ENCODE measurements at regions not wholly inside any gene's neighbourhood (a gene's known extent, or its start where the extent isn't known, plus 50 kb on each side); places are given as distances from the start of the nearest gene placed in this dataset.

DNA sequence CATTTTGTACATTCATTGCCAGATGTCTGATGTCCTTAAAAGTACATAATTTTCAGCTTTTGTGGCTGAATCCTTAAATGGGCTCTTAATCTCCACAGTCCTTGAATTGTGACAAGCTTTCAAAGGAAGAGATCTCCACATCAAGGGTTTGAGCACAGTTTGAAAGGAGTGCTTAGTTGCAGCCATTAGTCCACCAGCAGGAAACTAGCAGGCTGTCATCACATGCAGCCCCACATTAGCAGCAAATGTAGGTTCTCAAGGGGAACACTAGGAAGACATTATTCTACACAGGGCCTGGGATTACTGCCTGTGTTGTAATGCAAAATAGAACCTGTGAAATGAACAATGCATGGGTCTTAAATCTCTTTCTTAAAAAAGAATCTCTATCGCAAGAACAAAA is 173.2 kb downstream of the CBLL2 start:
- TF ChIP-seq ZNF366 (tag by site-specific recombination; conservative IDR thresholded peaks at IDR 0.05): no peak
- TF ChIP-seq, protein P1, sequence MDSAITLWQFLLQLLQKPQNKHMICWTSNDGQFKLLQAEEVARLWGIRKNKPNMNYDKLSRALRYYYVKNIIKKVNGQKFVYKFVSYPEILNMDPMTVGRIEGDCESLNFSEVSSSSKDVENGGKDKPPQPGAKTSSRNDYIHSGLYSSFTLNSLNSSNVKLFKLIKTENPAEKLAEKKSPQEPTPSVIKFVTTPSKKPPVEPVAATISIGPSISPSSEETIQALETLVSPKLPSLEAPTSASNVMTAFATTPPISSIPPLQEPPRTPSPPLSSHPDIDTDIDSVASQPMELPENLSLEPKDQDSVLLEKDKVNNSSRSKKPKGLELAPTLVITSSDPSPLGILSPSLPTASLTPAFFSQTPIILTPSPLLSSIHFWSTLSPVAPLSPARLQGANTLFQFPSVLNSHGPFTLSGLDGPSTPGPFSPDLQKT (IDR thresholded peaks at IDR 0.05; ENCODE audit: borderline replicate concordance, low read depth, low read length): no peak
- TF ChIP-seq, protein P2, sequence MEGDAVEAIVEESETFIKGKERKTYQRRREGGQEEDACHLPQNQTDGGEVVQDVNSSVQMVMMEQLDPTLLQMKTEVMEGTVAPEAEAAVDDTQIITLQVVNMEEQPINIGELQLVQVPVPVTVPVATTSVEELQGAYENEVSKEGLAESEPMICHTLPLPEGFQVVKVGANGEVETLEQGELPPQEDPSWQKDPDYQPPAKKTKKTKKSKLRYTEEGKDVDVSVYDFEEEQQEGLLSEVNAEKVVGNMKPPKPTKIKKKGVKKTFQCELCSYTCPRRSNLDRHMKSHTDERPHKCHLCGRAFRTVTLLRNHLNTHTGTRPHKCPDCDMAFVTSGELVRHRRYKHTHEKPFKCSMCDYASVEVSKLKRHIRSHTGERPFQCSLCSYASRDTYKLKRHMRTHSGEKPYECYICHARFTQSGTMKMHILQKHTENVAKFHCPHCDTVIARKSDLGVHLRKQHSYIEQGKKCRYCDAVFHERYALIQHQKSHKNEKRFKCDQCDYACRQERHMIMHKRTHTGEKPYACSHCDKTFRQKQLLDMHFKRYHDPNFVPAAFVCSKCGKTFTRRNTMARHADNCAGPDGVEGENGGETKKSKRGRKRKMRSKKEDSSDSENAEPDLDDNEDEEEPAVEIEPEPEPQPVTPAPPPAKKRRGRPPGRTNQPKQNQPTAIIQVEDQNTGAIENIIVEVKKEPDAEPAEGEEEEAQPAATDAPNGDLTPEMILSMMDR (tag by site-specific recombination; IDR thresholded peaks at IDR 0.05): no peak
- TF ChIP-seq ZFP3 (tag by site-specific recombination; IDR thresholded peaks at IDR 0.05; ENCODE audit: low read depth): no peak
- TF ChIP-seq, protein P3, sequence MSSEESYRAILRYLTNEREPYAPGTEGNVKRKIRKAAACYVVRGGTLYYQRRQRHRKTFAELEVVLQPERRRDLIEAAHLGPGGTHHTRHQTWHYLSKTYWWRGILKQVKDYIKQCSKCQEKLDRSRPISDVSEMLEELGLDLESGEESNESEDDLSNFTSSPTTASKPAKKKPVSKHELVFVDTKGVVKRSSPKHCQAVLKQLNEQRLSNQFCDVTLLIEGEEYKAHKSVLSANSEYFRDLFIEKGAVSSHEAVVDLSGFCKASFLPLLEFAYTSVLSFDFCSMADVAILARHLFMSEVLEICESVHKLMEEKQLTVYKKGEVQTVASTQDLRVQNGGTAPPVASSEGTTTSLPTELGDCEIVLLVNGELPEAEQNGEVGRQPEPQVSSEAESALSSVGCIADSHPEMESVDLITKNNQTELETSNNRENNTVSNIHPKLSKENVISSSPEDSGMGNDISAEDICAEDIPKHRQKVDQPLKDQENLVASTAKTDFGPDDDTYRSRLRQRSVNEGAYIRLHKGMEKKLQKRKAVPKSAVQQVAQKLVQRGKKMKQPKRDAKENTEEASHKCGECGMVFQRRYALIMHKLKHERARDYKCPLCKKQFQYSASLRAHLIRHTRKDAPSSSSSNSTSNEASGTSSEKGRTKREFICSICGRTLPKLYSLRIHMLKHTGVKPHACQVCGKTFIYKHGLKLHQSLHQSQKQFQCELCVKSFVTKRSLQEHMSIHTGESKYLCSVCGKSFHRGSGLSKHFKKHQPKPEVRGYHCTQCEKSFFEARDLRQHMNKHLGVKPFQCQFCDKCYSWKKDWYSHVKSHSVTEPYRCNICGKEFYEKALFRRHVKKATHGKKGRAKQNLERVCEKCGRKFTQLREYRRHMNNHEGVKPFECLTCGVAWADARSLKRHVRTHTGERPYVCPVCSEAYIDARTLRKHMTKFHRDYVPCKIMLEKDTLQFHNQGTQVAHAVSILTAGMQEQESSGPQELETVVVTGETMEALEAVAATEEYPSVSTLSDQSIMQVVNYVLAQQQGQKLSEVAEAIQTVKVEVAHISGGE (tag by site-specific recombination; conservative IDR thresholded peaks at IDR 0.05; ENCODE audit: low read depth): no peak
- TF ChIP-seq REST (tag by site-specific recombination; IDR thresholded peaks at IDR 0.05): no peak
- no peak for TF ChIP-seq ZNF157 (tag by site-specific recombination; IDR thresholded peaks at IDR 0.05)
- TF ChIP-seq ZNF610 (tag by site-specific recombination; IDR thresholded peaks at IDR 0.05; ENCODE audit: borderline replicate concordance): no peak
- no peak for TF ChIP-seq TSHZ1 (tag by site-specific recombination; IDR thresholded peaks at IDR 0.05; ENCODE audit: borderline replicate concordance)
- TF ChIP-seq ZBTB49 (tag by site-specific recombination; IDR thresholded peaks at IDR 0.05; ENCODE audit: low read depth): no peak
- no peak for TF ChIP-seq ZSCAN23 (tag by site-specific recombination; IDR thresholded peaks at IDR 0.05)
- no peak for TF ChIP-seq ZNF211 (tag by site-specific recombination; IDR thresholded peaks at IDR 0.05; ENCODE audit: low read depth)

All from HEK293 (cell line).